Vagina (tissue), 2 donors: ENCODE measurements at regions not wholly inside any gene's neighbourhood (a gene's known extent, or its start where the extent isn't known, plus 50 kb on each side); places are given as distances from the start of the nearest gene placed in this dataset.

ENCODE experiments used
- CTCF ChIP-seq, 3 experiments: fragments of 450-650 bp in 2 of 3; fragments of 200-600 bp in 1 of 3; sonication (generic) in 1 of 3; IDR thresholded peaks; one replicate each; pipeline ENCODE4 v1.5.1; 2017 to 2019; ENCODE audit warnings: antibody characterized with exemption in 3 of 3, mild to moderate bottlenecking in 2 of 3, moderate library complexity in 2 of 3
- POLR2A ChIP-seq, 2 donors: fragments of 450-650 bp; IDR thresholded peaks; one replicate each; pipeline ENCODE4 v1.6.1; 2017; ENCODE audit warnings: antibody characterized with exemption in 2 of 2, mild to moderate bottlenecking in 2 of 2, moderate library complexity in 2 of 2
- POLR2AphosphoS5 ChIP-seq, 2 donors: sonication (generic); formaldehyde crosslinking; IDR thresholded peaks; one replicate each; pipeline ENCODE4 v1.9.0; 2017; ENCODE audit warnings: antibody characterized with exemption in 2 of 2, mild to moderate bottlenecking in 2 of 2, low read depth in 1 of 2; ENCODE audit not compliant: insufficient read depth in 1 of 2

GRCh38 chr2:43125090-43125998 is 101.1 kb downstream of the ZFP36L2 start:
- TF ChIP-seq CTCF (IDR thresholded peaks at IDR 0.05) (no peak), POLR2AphosphoS5 (IDR thresholded peaks at IDR 0.05; ENCODE audit: insufficient read depth in 1 of 2, low read depth in 1 of 2) (no peak), POLR2A (IDR thresholded peaks at IDR 0.05) (no peak)
